ENCODE measurements at regions not wholly inside any gene's neighbourhood (a gene's known extent, or its start where the extent isn't known, plus 50 kb on each side); places are given as distances from the start of the nearest gene placed in this dataset.

DNA sequence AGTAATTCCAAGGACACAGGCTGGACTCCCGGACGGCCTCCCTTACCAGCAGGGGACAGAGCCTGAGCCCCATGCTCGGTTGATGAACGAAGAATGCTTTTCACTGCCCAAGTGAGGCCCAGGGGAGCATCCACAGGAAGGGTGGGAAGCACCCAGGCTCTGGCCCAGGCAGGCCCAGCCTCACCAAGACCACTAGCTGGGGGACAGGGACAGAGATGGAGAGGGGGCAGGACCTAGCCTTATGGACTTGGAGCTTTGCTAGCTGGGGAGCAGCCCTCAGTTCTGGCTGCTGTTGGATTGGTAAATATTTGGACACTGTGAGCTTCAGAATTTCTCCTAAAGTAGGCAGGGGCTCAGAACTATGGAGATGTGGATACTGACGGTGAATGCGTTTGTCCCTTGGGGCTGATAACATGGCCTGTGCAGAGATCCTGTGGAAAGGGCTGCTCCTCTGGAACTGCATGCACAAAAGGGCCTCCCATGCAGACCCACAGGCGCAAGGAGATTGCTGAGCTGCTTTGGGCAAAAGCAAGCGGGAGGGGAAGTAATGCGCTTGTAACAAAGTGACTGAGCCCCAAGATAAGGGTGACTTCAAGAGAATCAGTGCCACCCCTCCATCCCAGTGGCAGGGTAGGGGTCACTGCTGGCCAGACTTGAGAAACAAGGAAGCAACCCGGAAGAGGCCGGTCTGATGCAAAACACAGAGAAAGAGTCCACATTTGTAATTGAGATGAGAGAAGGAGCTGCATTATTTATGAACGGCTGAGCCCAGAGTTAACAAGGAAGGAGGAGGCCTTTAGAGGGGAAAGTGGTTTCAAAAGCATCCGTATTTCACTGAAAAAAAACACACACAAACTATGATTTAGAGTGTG lies 70.1 kb upstream of the MEF2A start:
- TF ChIP-seq, protein P1, sequence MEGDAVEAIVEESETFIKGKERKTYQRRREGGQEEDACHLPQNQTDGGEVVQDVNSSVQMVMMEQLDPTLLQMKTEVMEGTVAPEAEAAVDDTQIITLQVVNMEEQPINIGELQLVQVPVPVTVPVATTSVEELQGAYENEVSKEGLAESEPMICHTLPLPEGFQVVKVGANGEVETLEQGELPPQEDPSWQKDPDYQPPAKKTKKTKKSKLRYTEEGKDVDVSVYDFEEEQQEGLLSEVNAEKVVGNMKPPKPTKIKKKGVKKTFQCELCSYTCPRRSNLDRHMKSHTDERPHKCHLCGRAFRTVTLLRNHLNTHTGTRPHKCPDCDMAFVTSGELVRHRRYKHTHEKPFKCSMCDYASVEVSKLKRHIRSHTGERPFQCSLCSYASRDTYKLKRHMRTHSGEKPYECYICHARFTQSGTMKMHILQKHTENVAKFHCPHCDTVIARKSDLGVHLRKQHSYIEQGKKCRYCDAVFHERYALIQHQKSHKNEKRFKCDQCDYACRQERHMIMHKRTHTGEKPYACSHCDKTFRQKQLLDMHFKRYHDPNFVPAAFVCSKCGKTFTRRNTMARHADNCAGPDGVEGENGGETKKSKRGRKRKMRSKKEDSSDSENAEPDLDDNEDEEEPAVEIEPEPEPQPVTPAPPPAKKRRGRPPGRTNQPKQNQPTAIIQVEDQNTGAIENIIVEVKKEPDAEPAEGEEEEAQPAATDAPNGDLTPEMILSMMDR (IDR thresholded peaks at IDR 0.05), result no peak
- TF ChIP-seq POLR2AphosphoS5 (IDR thresholded peaks at IDR 0.05), result no peak
